DMS 273 (cell line): ENCODE measurements at regions not wholly inside any gene's neighbourhood (a gene's known extent, or its start where the extent isn't known, plus 50 kb on each side); places are given as distances from the start of the nearest gene placed in this dataset.

ENCODE experiments used
- DNase-seq: peaks from one replicate; lab custom pipeline; 2025; ENCODE audit not compliant: unreplicated experiment; lab: John Stamatoyannopoulos, UW

DNA sequence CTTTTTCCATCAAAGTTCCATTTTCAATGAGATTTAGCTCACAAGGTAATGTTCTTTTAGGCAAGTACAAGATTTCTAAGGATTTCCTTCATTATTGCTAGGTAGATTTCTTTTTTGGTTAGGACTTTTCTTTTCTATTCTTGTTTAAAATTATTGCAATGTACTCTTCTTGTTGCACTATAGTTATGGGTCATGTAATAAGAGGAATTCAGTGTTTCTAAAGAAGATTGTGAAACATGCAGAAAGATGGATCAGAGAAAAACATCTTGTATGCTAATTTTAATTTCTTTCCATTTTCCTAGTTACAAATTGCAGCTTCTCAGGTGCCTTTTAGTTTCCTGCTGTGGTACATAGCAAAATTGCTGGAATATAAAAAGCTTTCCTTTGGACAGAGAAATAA lies 56.1 kb downstream of the BTG1 start:
- DNase-seq: no peak

DNA sequence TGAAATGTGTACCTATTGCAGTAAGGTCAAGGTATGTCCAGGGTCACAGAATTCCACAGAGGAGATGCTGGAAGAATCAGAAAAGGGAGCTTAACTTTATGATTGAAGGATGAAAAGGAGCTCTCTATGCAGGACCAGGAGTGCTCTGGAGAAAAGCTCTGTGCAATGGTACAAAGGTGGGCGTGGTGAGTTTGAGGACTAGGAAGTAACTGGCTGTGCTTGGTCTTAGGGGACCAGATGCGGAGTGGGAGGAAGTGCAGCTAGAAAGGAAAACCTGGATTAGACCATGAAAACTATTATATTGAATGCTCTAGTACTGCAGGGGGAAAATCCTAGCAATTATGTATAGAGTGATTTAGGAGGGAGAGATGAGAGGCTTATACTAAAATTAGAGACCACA lies 56.8 kb downstream of the BTG1 start:
- no peak for DNase-seq

DNA sequence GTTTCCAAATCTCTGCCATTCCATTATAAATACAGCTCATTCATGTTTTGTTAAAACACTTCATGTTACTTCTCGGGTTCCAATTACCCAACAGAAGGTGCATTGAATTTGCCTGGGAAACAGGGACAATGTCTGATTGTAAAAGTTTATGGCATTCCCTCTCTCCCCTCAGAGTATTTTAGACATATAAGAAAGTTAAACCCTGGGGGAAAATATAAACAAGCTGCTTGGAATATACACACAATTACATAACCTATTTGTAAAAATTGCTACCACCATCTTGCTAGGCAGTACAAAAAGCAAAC lies 60.0 kb downstream of the BTG1 start:
- DNase-seq: no peak

DNA sequence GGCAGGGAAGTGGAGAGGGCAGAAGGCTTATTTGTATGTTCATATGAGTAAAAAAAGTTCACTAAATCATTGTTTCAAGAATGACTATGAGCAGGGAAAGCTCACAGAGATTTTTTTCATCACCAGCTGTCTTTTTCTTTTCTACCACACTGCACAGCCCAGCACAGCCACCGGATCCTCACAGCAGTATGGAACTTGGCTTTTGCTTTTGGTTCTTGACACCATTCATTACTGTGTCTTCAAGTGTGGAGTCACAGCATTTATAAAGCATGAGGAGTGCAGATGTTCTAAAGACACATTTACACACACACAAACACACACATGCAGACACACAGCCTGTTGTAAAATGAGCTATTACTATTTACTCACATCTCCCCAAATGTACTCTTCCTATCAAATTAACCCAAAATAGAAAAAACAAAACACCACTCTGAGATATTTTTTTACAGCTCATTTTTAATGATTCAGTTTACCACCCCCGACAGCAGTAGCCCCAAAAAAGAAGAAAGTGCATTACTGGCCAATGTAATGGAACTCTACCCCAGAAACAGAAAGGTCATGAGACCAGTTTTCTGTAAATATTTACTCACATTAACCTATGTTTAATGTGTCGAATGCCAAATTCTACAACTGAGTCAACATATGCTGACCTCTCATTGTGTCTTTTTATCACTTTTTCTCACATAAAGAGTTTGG lies 60.5 kb downstream of the BTG1 start:
- DNase-seq: no peak

DNA sequence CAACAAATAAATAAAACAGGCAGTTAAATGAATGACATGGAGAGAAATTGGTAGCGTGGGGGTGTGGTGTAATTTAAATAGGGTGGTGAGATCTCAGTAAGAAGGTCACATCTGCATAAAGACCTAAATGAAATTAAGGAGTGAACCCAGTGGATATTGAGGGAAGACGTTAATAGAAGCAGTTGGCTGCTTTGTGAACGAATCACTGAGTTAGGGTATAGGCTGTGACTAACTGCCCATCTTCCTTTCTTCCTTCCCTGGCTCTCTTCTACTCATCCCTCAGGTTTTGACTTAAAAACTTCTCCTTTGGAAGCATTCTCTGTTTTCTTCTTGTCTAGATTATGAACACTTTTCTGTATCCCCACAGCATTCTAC lies 64.7 kb downstream of the BTG1 start:
- no peak for DNase-seq

DNA sequence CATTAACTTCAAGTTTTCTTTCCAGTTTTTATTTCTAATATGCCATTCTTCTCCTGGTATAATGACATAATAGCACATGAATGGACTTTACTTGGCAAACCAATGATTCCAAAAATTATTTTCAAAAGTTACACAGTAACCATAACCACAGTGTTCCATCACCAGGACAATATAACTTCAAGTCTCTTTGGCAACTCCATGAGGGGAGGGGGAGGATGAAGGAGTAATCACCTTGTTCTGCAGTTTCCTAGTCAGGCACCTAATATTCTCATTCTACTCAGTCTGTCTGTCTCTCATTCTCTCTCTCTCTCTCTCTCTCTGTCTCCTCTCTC lies 66.6 kb downstream of the BTG1 start:
- DNase-seq: no peak

DNA sequence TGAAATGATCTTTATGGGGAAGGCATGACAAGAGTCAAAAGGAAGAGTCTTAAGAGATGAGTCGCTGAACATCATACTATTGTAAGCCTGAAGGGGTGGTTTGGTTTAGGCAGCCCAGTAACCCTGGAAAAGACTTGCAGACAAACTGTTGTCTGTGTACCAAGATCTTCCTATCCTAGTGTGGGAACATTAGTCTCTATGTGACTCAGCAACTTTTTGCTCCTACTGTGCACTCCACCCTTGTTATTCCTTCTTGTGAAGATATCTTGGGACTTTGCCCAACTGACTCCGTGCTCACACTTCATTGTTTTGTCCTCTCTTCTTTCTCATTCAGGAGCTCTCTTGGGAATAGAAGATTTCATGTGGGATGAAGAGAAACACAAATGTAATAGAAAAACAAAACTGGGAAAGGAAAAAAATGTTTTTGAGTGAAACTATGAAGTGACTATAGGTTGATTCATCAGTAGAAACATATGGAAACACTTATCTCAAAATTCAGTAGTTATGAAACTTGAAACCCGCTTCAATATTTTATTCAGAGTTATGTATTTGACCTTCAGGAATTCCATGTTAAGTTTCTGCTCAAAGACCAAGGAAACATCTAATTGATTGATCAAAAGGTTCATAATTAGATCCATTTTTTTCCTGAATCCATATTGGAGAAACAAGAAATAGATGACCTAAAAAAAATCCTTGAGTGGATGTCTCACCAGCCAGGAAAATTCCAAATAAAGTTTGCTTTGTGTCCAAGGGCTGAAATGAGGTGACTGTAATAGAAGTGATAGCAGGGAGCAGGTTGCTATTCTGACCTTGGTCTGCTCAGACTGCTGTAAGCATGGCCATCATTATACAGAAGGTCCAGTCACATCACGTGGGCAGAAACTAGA lies 67.2 kb downstream of the BTG1 start:
- DNase-seq: peak; percentile 1

DNA sequence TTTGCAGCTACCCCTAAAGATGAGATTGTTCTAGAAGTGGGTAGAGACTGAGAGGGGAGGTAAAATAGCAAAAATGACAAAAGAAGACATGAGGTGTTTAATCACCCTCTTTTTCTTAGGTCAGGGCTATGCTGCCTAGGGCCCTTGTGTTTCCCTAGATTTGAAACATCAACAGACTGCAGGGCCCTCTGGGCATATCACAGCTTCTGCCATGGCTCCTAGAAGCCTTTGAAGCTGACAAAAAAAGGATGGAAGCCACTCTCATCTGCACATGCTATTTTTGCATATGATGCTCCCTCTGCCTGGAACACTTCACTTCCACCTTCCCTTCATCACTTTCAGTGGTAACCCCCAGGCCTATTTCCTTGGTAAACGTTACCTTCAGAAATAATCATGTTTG lies 68.1 kb downstream of the BTG1 start:
- no peak for DNase-seq

DNA sequence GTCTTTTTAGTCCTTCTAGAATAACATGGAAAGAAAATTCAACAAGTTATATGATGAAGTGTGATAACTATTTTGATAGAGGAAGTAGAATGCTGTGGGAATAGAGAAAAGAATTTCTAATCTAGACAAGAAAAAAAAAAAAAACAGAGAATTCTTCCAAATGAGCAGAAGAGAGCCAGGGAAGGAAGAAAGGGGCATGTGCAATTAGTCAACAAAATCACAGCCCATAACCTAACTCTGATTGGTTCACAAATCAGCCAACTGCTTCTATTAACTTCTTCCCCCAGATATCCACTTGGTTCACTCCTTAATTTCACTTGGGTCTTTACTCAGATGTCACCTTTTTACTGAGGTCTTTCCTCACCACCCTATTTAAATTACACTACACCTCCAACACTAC lies 69.5 kb downstream of the BTG1 start:
- DNase-seq: no peak

DNA sequence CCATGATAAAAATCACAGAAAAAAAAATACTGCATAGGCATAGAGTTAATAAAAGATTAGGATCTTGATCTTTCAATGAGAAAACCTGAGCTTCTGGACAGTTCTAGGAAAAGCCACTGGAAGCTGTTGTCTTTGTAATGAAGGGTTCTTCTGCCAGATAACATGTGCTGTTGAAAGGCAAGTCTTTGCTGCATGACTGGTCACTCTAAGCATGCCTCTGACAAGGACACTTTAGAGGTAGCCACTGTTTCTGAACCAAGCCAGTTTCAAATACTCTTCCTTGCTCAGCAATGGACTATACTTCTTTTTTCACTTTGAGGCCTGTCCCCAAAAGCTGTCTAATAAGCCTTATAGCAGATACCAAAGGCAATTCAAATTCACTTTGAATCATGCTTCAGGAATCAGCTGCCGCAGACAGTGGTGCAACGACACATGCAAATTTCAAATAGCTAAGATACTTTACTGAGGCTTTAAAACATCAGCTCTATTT lies 70.2 kb downstream of the BTG1 start:
- no peak for DNase-seq

DNA sequence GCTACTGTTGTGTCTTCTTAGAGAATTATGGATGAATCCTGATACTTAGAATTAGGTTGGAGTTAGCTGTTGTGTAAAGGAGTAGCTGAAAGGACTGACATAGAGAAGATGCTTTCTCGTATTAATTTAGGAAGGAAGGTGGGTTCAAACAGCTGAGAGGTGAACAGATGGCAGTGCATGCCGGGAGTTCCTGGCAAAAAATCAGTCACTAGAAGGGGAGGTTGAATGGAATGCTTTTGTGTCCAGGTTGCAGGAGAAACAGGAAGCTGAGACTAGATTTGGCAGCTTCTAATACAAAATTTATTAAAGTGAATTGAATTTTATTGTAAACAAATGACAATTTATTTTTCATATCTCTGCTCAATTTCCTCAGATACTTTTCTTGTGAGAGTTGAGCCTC lies 70.8 kb downstream of the BTG1 start:
- DNase-seq: peak; percentile 4

DNA sequence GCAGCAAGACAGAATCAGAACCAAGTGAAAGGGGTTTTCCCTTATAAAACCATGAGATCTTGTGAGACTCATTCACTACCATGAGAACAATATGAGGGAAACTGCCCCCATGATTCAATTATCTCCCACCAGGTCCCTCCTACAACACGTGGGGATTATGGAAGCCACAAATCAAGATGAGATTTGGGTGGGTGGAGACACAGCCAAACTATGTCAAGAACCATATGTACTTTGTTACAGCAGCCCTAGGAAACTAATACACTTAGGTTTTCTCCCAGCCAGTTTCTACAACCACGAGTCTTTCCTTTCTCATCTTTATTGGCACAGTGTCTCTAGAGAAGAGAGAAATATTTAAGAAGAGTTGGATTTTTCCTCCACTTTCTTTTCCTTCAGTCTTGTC lies 72.6 kb downstream of the BTG1 start:
- DNase-seq: no peak

DNA sequence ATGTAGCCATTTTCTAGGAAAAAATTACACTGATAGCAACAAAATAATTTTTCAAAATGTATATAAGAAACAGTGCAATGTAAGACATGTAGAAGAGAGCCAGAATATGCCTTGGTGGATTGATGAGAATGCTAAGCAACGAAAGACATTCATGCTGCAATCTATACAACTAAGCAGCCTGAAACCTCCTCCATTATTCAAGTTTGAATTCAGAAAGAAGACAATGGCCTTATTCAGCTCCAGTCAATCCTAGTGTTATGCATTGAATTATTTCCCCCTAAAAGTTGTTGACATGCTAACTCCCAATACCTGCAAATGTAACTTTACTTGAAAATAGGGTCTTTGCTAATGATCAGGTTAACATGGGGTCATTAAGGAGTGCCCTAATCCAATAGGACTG lies 73.5 kb downstream of the BTG1 start:
- DNase-seq: no peak

DNA sequence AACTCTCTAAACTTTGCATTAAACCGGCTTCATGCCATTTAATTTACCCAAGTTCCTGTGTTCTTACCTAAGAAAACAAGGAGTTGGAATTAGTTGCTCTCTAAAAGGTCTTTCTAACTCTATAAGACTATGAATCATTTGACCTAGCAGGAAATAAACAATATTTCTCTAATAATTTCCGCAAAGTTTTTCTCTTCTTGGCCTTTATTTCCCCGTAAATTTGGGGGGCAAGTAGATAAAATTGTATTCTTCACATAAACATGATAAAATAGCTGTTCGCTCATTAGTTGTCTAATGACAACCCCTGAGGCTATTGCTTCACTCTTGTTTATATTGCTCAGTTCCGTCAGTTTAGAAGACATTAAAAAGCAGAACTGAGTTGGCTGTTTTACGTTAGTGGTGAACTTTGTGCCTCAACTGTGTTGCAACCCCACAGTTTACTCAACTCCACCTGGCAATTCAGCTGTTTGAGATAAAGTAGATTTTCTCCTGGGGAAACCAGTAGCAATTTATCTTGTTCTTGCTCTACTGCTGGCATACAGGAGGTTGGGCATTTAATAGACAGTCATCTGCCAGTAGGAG lies 74.7 kb downstream of the BTG1 start:
- DNase-seq: no peak

DNA sequence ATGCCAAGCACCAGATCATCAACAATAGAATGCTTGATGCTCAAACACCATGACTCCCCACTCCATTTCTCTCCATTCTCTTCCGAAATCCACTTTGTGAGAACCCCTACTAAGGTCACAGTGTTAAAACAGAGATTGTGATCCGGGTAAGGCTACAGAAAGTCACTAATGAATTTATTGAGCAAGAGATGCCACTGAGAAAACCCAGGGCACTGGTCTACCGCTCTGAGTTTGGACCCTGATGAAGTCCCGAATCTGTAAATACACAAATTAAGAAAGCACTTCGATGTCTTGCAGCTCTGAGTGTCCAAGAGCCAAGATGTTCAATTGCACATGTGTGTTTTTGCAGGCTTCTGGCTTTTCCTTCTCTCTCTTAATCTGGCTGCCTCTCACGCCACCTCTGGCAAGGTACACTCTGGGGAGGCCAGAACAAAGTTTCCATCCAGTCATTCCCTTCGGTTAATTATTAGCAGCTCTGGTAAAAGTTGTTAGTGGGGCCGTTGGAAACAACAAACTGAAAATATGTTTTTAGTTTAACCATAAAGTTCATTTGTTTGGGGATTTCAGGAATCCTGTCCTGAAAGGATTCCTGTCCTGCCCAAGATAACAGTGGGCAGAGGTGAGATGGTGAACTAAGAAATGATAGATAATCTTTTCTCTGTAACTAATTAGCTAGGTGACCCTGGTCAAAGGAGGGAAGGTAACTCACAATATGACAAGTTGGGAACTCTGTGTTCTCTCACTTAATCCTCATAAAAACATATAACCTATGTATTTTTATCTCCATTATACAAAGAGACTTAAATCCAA lies 75.4 kb downstream of the BTG1 start:
- DNase-seq: no peak

DNA sequence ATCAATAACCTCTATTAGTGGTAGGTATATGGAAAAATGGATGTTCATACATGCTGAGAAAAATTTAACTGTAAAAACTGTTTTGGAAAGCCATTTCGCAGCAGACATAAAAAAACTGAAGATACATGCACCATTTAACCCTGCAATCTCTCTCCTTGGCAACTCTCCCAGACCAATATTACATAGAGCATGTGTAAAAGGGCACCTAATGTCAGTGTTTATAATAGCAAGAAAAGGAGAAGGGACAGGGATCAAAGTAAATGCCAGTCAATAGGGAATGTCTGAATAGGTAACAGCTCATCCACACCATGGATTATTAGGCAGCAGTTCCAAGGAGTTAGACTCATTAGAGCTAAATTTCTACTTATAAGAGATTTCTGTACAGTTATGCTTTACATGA lies 77.2 kb downstream of the BTG1 start:
- peak; percentile 53 for DNase-seq

DNA sequence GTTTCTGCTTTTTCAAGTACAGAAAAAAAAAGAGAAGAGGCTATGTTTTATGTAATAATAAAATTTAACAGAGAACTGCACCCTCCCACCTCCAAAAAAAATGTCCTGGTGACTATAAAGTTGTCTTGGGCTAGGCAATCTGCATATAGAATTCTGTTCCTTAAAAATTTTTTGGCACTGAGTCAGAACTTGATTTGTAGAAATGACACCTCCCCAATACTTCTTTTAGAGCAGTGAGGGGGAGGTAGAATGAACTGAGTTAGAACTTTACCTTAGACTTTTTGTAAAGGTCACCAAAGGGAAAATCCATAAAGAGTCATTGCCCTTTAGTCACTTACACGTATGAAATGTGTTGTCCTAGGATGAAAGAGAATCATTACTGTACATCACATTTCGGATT lies 80.0 kb downstream of the BTG1 start:
- DNase-seq: no peak

DNA sequence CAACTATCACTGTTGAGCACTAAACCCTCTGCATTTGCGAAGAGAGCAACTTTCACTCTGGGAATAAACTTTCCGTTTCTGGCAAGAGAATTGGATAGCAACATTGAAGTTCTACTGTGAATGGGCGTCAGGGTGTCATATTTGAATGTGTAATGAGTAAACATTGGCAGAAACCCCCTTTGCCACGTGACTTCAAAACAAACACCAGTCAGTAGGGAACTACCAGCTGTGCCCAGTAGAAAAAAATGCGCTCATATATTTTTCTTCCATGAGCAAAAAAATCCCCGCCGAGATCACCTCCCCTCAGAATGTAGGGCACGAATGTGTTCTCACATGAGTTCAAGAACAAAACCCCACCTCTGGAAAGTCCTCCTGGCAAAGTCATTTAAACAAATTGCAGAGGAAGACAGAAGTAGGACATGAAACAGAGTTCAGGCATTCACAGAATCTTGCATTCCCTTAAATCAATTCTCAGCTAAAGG lies 80.6 kb downstream of the BTG1 start:
- peak; percentile 74 for DNase-seq

DNA sequence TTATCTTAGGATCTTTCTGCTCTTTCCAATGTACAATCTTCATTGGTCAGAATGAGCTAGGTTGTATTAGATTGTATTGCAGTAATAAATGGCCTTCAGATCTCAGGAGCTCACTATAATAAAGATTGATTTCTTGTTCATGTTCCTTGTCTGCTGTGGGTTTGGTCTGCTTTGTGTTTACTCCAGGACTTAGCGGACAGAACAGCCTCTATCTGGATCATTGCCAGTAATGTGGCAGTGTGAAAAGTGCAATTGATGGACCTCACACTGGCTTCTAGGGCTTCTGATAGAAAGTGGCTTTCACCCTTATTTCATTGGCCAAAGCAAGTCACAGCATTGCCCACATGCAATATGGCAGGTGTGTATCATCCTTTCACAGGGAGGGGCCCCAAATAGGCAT lies 81.2 kb downstream of the BTG1 start:
- DNase-seq: peak; percentile 3

DNA sequence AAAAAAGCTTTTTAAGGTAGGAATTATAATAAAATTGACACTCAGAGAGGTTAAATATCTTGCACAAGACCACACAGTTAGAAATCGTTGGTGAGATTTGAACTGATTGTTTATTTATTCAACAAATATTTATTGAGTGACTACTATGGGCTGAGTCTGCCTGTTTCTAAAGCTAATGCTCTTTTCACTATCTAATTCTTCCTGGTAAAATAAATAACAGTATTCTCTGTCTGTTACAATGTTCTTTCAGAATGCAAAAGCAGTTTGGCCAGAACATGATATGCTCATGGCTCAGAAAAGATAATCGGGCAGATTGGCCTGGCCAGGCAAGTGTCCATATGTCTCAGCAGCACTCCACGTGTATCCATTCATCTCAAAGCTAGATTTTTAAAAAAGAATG lies 82.0 kb downstream of the BTG1 start:
- peak; percentile 14 for DNase-seq
